IPS-NIHi7 (cell line): ENCODE measurements at regions not wholly inside any gene's neighbourhood (a gene's known extent, or its start where the extent isn't known, plus 50 kb on each side); places are given as distances from the start of the nearest gene placed in this dataset.

ENCODE experiments used
- DNase-seq: peaks from one replicate; pipeline ENCODE4 v3.0.0; 2012; ENCODE audit warnings: mixed read lengths; ENCODE audit errors: extremely low spot score

GRCh38 chr5:179497636-179498340, 52.6 kb upstream of the RUFY1 start:
- DNase-seq = no peak

GRCh38 chr5:179495906-179496455, 54.4 kb upstream of the RUFY1 start:
- DNase-seq = no peak

GRCh38 chr5:179494774-179495526, 55.4 kb upstream of the RUFY1 start:
- no peak for DNase-seq

DNA sequence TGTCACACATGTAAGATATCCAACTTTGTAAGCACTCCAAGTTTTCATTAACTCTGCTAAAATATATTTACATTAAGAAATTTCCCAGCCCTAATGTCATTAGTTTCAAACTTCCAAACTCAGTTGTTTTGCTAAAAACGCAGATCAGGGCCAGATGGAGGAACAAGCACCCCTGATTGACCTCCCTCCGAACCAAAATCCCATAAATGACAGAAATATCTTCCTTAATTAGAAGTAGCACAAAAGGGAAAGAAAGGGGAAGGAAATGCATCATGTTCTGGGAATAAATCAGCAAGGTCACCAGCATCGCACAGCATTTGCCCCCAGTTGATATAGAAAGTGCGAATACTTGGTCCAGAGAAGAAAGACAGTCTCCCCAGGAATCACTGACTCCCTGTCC, 61.4 kb upstream of the RUFY1 start:
- DNase-seq = no peak

DNA sequence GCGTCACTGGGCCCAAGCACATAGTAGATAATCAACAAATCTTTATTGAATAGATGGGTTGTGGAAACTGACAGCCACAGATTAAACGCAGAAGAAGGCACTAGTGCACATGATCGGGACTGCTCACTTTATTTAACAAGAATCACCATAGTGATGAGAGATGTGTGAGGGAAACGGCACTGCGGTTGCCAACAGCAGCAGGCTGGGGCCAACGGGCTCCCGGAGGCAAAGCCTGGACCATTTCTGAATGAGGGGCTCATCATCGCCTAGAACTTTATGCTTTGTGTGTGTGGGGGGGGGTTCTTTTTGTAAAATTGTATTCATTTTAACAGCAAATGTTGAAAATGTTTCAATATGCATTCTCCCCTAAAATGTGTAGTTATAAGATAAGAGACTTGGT, 61.9 kb upstream of the RUFY1 start:
- DNase-seq = no peak

DNA sequence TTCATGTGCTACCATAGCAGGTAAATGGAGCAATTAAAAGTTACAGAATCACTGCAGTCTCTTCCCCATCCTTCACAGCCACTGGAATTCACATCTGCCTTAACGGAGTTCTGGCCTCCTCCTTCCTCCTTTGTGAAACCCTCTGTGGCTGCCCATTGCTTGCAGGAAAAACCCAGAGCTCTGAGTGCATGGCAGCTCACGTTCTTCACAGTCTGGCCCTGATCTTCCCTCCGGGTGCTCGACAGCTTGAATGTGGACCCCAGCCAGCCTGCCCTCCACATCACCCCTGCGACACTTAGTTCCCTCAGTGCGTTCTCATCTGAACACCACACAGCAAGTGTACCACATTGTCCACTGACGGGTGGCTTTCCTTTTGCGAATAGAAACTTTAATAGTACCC, 63.2 kb upstream of the RUFY1 start:
- no peak for DNase-seq

DNA sequence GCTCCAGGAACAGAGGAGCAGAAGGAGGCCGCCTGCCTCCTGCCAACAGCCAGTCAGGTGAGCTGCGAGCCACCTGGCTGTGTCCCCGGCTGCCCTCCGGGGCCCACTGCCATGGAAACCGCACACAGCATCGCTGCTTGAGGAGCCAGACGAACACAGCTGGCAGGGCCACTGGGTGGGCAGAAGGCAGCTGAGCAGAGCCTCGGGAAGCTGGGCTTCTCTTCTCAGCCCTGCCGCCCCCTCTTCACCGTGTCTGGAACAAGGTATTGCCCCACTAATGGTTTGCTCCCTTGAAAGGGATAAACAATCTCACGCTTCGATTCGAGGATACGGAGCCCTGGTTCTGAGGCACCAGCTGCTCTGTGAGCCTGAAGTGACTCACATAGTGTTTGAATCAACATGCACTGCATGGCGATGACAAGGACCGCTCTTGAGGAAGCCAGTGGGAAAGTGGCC, 63.7 kb upstream of the RUFY1 start:
- no peak for DNase-seq

DNA sequence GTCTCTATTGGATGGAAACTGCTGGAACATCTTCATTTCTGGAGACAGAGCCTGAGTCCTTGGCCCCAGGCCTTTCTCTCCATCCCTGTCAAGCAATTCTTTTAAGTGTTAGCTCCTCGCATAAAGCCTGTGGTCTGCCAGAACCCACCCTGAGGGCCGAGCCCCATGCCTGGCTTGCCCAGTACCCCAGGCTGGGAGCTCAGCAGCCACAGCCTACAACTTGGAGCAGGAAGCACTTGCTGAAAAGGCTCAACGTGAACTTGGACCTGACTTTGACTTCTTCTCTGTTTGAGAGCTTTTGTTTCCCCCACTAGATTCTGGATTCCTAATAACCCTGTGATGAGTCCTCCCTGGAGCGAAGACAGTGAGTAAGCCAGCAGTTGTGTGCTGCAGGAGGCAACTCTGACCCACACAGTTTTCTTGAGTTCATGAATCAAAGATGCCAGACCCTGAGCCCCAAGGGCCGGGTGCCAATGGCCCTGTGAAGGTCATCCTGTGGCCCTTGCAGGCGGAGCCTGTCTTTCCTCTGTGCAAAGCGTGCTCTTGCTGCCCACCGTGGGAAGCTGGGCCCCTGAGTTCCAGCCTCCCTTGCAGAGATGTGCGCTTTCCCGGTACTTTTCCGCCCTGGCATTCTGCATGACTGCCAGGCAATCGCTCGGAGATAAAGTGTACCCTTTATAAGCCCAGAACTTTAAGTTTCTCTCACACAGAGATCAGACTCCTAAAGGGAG, 64.3 kb upstream of the RUFY1 start:
- no peak for DNase-seq

GRCh38 chr5:179484761-179485160, 65.6 kb upstream of the RUFY1 start:
- no peak for DNase-seq

GRCh38 chr5:179484201-179484600, 66.2 kb upstream of the RUFY1 start:
- DNase-seq = no peak

DNA sequence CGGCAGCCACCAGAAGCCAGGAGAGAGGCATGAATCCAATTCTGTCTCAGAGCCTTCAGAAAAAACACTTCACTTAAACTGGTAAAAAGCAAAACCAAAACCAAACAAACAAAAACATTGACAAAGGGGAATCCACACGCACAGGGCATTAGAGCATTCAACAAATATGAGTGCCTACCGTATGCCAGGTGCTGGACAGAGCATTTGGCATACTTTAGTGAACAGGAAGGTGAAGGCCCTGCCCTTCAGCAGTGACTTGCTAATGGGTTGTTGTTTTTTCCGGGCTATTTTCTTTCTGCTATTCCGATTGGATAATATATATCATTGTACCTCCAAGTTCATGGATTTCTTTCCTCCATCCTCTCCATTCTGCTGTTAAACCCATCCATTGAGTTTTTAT, 71.7 kb upstream of the RUFY1 start:
- no peak for DNase-seq

DNA sequence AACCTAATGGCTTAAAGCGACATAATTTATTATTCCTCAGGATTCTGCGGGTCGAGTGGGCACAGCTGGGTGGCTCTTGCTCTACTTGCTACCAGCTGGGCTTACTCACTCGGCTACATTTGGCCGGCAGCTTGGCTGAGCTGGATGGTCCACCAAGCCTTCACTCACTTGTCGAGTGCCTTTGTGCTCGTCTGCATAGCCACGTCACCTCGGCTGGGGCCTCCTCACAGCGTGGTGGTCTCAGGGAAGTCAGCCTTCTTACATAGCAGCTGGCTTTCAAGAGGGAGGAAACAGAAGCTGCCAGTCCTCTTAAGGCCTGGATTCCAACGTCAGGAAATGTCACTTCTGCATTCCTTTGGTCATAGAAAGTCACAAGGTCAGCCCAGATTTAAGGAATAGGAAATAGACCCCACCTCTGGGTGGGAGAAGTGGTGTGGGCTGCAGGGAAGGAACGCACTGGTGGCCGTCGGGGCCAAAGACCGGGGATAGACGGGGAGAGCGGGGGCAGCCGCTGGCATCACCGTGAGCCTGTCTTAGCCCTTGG, 75.1 kb upstream of the RUFY1 start:
- DNase-seq = no peak

DNA sequence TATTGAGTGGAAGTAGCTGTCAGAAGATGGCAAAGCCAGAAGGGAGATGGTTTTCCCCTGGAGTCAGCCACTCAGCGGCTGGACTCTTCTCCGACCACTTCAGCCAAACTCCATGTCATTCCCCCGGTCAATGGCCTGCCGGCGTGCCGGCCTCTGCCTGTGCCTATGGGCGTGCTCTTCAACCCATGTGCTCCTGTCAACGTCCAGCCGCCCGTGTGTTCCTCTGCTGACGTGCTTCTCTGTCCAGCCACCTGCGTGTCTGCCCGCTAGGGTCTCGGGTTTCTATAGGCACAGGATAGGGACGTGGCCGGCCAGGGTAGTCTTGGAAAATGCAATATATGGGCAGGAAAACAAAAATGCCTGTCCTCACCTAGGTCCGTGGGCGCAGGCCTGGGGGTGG, 77.7 kb upstream of the RUFY1 start:
- DNase-seq = no peak

DNA sequence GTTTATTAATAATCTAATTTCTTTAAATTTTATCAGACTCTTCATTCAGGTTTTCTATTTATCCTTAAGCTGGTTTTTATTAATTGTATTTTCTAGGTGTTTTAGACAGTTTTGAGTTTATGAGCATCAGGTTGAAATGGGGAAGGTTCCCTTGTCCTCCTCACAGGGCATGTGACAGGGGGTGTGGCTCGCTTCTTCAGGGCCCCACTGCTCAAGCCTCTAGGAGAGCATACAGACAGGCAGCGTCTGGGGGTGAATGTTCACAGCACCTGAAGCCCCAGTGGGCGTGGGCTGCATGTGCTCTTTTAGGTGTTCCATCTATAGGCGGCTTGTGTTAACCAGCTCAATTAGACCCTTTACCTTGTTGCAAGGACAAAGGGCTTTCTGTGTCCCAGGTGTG, 78.2 kb upstream of the RUFY1 start:
- no peak for DNase-seq

GRCh38 chr5:179470201-179470600, 80.2 kb upstream of the RUFY1 start:
- no peak for DNase-seq

DNA sequence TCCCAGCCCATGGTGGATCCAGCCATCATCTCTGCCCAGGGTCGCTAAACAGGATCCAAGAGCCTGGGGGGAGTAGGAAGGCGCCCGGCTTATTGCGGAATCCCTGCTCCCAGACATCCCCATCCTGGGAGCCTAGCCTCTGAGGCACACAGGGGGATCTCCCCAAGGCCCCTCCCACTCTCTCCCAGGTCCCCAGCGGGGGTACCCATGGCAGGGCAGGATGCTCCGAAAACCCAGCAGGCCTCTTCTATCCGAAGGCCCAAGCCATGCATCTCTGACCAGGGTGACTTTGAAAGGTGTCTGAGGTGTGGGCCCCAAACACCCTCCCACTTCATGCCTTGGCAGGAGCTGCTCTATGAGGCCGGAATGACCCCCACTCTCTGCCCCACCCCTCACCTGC, 81.7 kb upstream of the RUFY1 start:
- DNase-seq = no peak

DNA sequence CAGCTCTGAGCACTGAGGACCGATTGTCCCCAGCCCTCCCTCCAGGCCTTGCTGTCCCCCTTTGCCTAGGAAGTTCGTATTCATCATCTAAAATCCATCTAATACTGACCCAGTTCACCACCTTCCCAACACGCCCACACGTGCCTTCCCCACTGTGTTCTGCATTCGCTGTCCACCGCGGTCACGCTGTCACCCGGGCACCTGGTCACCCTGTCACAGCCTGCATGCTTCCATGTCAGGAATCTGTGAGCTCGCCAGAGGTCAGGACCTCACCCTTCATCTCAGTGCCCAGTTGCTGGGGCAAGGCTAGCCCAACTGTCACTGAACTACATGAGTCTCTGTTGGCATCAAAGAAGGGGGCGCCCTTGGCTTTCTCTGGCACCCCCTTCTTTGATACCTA, 82.9 kb upstream of the RUFY1 start:
- DNase-seq = no peak

DNA sequence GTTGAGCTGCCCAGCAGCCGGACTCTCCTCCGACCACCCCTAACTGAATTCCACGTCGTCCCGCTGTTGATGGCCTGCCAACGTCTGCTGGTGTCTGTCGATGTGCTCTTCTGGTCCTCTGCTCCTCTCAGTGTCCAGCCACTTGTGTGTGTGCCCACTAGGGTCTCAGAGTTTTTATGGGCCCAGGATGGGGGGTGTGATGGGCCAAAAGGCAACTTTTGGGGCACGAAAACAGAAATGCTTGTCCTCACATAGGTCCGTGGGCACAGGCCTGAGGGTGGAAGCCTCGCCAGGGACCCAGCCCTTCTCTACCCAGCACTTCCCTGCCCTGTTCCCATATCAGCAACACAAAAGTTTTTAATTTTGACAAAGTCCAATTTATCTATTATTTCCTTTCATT, 85.7 kb upstream of the RUFY1 start:
- no peak for DNase-seq

DNA sequence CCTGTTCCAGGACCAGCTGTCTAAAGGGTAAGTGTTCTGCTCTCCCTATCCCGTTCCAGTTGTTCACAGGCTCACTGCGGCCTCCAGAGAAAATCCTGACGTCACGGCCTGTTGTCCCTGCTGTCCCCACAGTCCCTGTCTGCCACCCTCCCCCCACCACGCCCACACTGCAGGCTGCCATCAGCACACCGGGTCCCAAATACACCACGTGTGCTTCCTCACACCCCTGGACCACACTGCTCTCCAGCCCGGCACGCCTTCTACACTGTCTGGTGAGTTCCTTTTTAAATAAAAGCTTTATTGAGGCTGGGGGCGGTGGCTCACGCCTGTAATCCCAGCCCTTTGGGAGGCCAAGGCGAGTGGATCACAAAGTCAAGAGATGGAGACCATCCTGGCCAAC, 88.3 kb upstream of the RUFY1 start:
- no peak for DNase-seq

- no peak for DNase-seq
Observed at GRCh38 chr5:179461576-179461975, 88.8 kb upstream of the RUFY1 start.

- no peak for DNase-seq
Observed at GRCh38 chr5:179459771-179460170, 90.6 kb upstream of the RUFY1 start.

DNA sequence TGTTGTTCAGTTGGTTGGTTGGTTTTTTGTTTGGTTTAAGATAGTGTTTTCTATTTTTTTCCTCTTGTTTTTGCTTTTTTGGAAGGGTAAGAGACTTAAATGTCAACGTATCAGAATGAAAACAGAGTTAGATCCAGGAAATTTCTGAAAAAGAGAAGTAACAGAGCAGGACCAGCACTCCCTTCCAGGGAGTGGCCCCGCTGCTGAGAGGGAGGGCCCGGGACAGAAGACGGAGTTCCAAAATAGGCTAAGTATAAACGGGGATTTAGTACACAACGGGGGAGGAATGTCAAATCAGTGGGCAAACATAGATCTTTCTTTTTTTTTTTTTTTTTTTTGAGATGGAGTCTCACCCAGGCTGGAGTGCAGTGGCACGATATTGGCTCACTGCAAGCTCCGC, 92.7 kb upstream of the RUFY1 start:
- no peak for DNase-seq
